ENCODE measurements at regions not wholly inside any gene's neighbourhood (a gene's known extent, or its start where the extent isn't known, plus 50 kb on each side); places are given as distances from the start of the nearest gene placed in this dataset.
"Not testable (repeated sequence)": the region's sequence is repeated elsewhere in the genome, so short reads cannot be mapped to it uniquely, and the experiment has no call there.

DNA sequence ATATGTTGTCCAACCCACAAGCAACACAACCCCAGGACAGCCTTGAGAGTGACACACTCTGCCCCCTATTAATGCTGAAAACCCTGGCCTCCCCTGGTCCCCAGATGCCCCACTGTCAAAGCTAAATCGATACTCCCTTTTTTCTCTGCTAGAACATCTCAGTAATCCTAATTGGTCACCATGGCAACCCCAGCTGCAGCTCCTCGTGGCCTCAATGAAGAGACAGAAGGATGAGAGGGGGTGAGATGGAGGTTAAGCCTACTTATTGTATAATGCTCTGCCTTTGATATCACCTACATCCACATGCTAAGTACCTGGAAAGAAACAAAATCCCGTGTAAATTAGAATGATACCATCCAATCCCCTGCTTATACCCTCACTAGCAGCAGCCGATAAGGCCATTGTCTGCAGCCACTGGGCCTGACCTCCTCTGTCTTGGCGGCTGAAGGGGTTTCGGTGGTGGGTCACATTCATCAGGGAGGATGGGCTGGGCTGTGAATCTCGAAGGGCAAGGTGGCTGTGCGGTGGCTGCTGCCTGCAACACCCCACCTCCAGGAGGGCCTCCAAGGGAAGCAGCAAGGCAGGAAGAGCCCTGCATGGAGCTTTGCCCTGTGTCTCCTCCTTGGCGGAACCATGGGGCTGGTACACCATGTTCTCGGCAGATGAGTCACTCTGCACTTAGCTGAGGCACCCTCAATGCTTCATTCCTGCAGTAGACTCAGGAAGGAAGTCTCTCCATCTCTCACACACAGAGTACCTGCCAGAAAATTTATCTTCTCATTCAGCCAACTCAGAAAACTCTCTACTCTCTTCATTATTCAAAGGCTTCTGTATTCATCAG lies 399.5 kb downstream of the BUD13 start:
- DNase-seq (ENCODE audit: low spot score) = peak; percentile 76

DNA sequence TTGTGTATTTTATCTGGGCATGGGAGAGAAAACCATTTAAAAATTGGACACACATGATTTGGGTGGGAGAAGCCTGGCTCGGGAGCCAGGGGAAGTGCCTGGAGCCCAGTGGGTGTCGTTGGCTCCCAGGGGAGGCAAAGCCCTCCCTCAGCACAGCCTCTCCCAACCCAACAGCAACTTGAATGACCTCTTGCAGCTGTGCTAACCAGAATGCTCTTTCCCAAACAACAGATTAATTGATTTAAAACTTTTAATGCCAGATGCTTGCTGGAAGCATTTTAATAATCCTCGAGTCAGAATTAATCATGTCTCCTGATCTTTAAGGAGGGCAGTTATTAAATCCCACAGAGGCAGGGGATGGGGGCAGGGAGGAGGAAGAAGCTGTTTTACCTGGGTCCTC lies 401.6 kb downstream of the BUD13 start:
- DNase-seq (ENCODE audit: low spot score) = peak; percentile 80

- no peak for DNase-seq (ENCODE audit: low spot score)
These were observed 404.0 kb downstream of the BUD13 start for GRCh38 chr11:116368784-116369183.

GRCh38 chr11:116366980-116367645 lies 405.7 kb downstream of the BUD13 start:
- no peak for DNase-seq (ENCODE audit: low spot score)

- DNase-seq (ENCODE audit: low spot score) = no peak
These were observed 406.3 kb downstream of the BUD13 start for GRCh38 chr11:116366451-116366850.

- not testable (repeated sequence) for DNase-seq (ENCODE audit: low spot score)
These were observed 407.9 kb downstream of the BUD13 start for GRCh38 chr11:116364925-116365324.

GRCh38 chr11:116364348-116364747 lies 408.4 kb downstream of the BUD13 start:
- no peak for DNase-seq (ENCODE audit: low spot score)

GRCh38 chr11:116360221-116360941 lies 412.4 kb downstream of the BUD13 start:
- DNase-seq (ENCODE audit: low spot score) = no peak

GRCh38 chr11:116357784-116358544 lies 414.8 kb downstream of the BUD13 start:
- peak; percentile 94 for DNase-seq (ENCODE audit: low spot score)

GRCh38 chr11:116356451-116356850 lies 416.3 kb downstream of the BUD13 start:
- DNase-seq (ENCODE audit: low spot score) = no peak

DNA sequence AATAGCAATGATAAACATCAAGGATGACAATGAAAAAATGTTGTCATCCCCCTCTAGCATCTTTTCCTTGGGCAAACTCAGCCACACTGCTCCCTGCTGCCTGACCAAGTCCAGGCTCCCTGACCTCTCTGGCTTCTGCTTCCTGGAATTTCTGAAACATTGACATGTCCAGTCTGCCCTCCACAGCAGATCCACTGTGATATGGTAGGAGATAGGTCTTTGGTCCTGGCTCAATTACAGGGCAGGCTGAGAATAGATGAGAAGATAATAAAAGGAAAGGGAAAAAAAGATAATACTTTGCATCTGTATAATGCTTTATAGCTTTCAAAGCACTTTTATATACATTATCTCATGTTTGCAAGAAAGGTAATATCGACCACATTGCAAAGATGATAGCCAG lies 417.7 kb downstream of the BUD13 start:
- DNase-seq (ENCODE audit: low spot score) = no peak

DNA sequence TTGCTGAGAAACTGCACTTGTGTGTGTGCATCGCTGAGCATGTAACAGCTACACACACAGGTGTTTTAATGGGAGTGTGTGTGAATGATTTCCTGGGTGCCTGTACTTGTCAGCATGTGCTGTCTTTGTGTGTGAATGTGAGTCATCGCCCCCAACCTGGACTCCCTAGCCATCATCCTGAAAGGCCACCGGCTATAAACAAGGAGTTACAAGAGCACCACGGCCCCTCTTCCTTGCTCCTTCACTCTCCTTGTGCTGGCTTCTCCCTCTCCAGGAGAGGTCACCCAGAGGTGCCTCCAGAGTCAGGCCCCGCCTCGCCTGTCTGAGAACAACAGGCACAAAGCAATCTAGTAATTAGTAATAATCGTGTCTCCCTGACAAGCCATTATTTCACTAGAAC lies 419.2 kb downstream of the BUD13 start:
- DNase-seq (ENCODE audit: low spot score) = no peak

- no peak for DNase-seq (ENCODE audit: low spot score)
These were observed 419.9 kb downstream of the BUD13 start for GRCh38 chr11:116352881-116353280.

- DNase-seq (ENCODE audit: low spot score) = no peak
These were observed 424.6 kb downstream of the BUD13 start for GRCh38 chr11:116348226-116348625.

DNA sequence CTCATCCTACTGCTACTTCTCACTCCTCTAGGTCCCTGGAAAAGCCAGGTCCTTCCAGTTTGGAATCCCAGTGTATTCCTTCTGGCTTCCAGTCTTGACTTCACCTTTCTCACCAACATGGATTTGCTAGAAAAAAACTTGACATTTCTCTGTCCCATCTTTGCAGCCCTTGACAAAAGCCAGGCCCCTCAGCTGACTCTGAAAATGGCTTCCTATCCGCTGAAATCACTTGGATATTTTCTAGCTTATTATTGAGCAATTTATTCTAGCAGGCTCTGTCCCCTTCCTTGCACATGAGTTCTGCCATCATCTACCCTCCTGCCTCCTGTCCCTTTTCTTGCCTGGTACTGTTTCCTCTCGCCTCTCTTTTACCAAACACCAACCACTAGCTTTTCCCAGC lies 427.2 kb downstream of the BUD13 start:
- no peak for DNase-seq (ENCODE audit: low spot score)

DNA sequence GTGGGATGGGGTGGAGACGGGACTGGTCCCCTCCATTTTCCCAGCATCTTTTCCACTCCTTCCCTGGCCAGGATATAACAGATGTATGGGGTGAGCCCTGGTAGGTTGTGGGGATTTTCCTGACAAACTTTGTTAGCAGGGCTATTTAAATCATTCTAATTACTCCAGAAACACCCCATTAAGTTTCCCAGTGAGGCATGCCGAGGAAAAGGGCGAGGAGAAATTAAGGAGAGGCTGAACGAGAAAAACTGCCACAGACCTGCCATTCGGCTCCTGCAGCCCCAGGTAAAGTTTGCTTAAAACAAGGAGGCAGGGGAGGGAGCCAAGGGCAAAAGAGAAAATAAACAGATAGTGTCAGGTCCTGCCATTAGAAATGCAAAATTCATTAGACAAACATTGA lies 428.2 kb downstream of the BUD13 start:
- DNase-seq (ENCODE audit: low spot score) = no peak

- no peak for DNase-seq (ENCODE audit: low spot score)
These were observed 429.5 kb downstream of the BUD13 start for GRCh38 chr11:116343270-116343669.

DNA sequence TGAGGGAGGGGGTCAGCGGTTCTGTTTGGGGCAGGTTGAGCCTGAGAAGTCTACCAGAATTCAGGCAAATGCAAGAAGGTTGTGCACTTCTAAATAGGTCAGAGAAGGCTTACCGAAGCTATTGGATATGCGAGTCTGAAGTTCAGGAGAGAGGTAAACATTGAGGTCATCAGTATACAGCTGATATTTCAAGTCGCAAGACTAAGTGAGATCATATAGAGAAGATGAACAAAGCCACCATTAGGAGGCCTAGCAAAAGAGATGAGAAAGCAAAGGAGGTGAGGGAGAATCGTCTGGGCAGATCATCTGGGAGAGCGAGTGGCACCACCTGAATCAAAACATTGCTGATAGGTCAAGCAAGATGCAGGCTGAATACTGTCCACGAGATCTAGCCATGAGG lies 430.6 kb downstream of the BUD13 start:
- DNase-seq (ENCODE audit: low spot score) = no peak

DNA sequence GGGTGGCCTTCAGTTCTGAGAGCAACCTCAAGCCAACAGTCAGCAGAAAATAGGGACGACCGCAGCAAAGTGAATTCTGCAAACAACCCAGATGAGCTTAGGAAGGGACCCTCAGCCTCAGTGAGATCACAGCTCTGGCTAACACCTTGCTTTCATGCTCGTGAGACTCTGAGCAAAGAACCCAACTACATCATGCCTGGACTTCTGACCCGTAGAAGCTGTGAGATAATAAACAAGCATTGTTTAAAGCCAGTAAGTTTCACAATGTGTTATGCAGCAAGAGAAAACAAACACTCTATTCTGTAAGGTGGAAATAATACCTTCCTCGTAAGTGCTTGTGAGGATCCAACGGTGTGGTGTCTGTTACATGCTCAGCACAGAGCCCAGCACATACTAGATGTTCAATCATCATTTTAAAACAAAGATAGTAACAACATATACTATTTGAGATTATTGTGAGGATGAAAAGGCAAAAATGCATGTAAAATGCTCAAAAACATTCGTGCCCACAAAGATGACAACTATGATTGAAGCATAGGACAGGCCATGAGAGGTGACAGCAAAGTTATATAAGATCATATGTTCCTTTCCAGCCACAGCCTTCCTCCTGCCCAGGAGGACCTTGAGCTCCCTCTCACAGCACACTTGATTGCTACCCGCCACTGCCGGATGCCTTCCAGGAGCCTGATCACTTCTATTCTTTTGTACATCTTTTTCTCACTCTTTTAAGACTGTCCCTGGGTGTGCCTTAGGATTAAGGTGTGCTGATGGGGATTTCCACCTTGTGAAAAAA lies 433.3 kb downstream of the BUD13 start:
- DNase-seq (ENCODE audit: low spot score) = no peak

DNA sequence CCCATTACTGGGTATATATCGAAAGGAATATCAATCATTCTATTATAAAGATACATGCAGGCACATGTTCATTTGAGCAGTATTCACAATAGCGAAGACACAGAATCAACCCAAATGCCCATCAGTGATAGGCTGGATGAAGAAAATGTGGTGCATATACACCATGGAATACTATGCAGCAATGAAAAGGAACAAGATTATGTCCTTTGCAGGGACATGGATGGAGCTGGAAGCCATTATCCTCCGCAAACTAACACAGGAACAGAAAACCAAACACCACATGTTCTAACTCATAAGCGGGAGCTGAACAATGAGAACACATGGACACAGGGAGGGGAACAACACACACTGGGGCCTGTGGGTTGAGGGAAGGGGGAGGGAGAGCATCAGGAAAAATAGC lies 434.3 kb downstream of the BUD13 start:
- DNase-seq (ENCODE audit: low spot score) = not testable (repeated sequence)

DNA sequence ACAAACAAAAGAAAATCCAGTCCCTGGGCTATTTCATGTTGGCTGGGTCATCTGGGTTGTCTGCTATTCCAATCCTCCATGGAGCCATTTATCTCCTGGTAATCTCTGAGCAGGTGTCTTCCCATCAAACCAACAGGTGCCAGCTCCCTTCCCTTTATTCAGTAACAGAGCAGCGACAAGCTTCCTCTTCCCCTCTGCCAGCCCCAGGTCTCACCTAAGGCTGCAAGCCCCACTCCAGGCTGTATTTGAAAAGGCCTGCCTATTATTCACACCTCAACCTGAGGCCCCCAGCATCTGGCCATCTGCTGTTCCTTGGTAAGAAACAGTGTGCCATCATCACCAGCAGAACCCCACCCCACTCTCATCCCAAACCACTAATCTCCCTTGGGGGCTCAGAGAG lies 436.2 kb downstream of the BUD13 start:
- DNase-seq (ENCODE audit: low spot score) = peak; percentile 40
